Sigmoid colon (tissue), 6 donors: ENCODE measurements at regions not wholly inside any gene's neighbourhood (a gene's known extent, or its start where the extent isn't known, plus 50 kb on each side); places are given as distances from the start of the nearest gene placed in this dataset.
A peak's percentile ranks its signal among the peaks of the same experiment; 100 is the strongest.

Experiments used
- DNase-seq: peaks from one replicate; pipeline ENCODE4 v3.0.0-alpha.2; 2019
- H3K27ac ChIP-seq, 4 donors: fragments of 200-600 bp; sonication (generic); one replicate each; pipeline ENCODE4 v1.5.1; 2016 to 2019; ENCODE audit warnings: mild to moderate bottlenecking in 1 of 4
- H3K27me3 ChIP-seq, 3 donors: fragments of 200-600 bp; sonication (generic); one replicate each; pipeline ENCODE4 v1.5.1; 2019; ENCODE audit warnings: mild to moderate bottlenecking in 1 of 3
- H3K36me3 ChIP-seq, 4 donors: fragments of 200-600 bp; sonication (generic); one replicate each; pipeline ENCODE4 v1.5.1; 2016 to 2019
- H3K4me1 ChIP-seq, 4 donors: fragments of 200-600 bp; sonication (generic); one replicate each; pipeline ENCODE4 v1.5.1; 2017 to 2019
- H3K4me3 ChIP-seq, 4 donors: fragments of 200-600 bp; sonication (generic); one replicate each; pipeline ENCODE4 v1.5.1; 2017 to 2019; ENCODE audit warnings: mild to moderate bottlenecking in 2 of 4, moderate library complexity in 1 of 4
- H3K9me3 ChIP-seq, 4 donors: fragments of 200-600 bp in 3 of 4; sonication (generic) in 3 of 4; one replicate each; pipeline versions ENCODE4 v1.5.1 to v1.6.1; 2013 to 2019
- CTCF ChIP-seq, 4 experiments: fragments of 450-650 bp in 3 of 4; fragments of 200-600 bp in 1 of 4; IDR thresholded peaks; one replicate each; pipeline ENCODE4 v1.5.1; 2016 to 2019; ENCODE audit warnings: antibody characterized with exemption in 4 of 4, mild to moderate bottlenecking in 3 of 4, moderate library complexity in 2 of 4
- EP300 ChIP-seq, 4 donors: sonication (generic); formaldehyde crosslinking; IDR thresholded peaks; one replicate each; pipeline ENCODE4 v1.6.1; 2017; ENCODE audit warnings: antibody characterized with exemption in 4 of 4
- POLR2A ChIP-seq, 2 donors: fragments of 450-650 bp; IDR thresholded peaks; one replicate each; pipeline ENCODE4 v1.6.1; 2016; ENCODE audit warnings: antibody characterized with exemption in 2 of 2, mild to moderate bottlenecking in 2 of 2, moderate library complexity in 2 of 2
- POLR2AphosphoS5 ChIP-seq, 4 donors: sonication (generic); formaldehyde crosslinking; IDR thresholded peaks; one replicate each; pipeline ENCODE4 v1.6.1; 2017; ENCODE audit warnings: antibody characterized with exemption in 4 of 4
- WGBS, 2 donors: extraction: QIAGEN DNeasy Blood & Tissue Kit; methylation state at CpG; one replicate each; pipeline ENCODE4 v1.1.7; 2013; 5-methylcytosine and 5-hydroxymethylcytosine counted together
- intact Hi-C: fragments of 100-400 bp; cut with DNase I; formaldehyde crosslinking; loops from one replicate; pipeline ENCODE4 v1.15.1; 2023
- donor health status: healthy with polysubstance abuse.
- donor health status: healthy.

- Histone ChIP-seq H3K36me3 (no peaks in the 10 kb centered on the region), H3K4me3 (no peak overlapping the region), H3K4me1 (no peaks in the 10 kb centered on the region), H3K9me3 (no peaks in the 10 kb centered on the region), H3K27me3 (no peaks in the 10 kb centered on the region), H3K27ac (no peak overlapping the region)
- WGBS, 2 donors = 86 to 91% methylated on average over 5 of the region's 5 CpGs
- TF ChIP-seq EP300 (IDR thresholded peaks at IDR 0.05) (no peak), POLR2A (IDR thresholded peaks at IDR 0.05) (no peak), CTCF (IDR thresholded peaks at IDR 0.05) (no peak), POLR2AphosphoS5 (IDR thresholded peaks at IDR 0.05) (no peak)
- intact Hi-C loops = no loop called here
- DNase-seq = no peak
These were observed 307.3 kb upstream of the DIO3 start for GRCh38 chr14:101253948-101254347.

GRCh38 chr14:101254805-101255764 lies 306.2 kb upstream of the DIO3 start:
- no peaks in the 10 kb centered on the region for H3K27me3 ChIP-seq
- intact Hi-C loops = no loop called here
- TF ChIP-seq CTCF (IDR thresholded peaks at IDR 0.05) (no peak), POLR2AphosphoS5 (IDR thresholded peaks at IDR 0.05) (peak in 2 of 4 donors; percentile 19 to 55), EP300 (IDR thresholded peaks at IDR 0.05) (no peak), POLR2A (IDR thresholded peaks at IDR 0.05) (no peak)
- 72 to 84% methylated on average over 17 of the region's 17 CpGs for WGBS, 2 donors
- no peaks in the 10 kb centered on the region for H3K4me1 ChIP-seq
- no peak overlapping the region for H3K4me3 ChIP-seq
- H3K27ac ChIP-seq = peak overlapping the region in 1 of 4 donors; percentile 28
- peak; percentile 64 for DNase-seq
- no peaks in the 10 kb centered on the region for H3K36me3 ChIP-seq
- H3K9me3 ChIP-seq = no peaks in the 10 kb centered on the region

- TF ChIP-seq POLR2AphosphoS5 (IDR thresholded peaks at IDR 0.05) (no peak), POLR2A (IDR thresholded peaks at IDR 0.05) (no peak), CTCF (IDR thresholded peaks at IDR 0.05) (no peak), EP300 (IDR thresholded peaks at IDR 0.05) (no peak)
- DNase-seq = no peak
- no peak overlapping the region for H3K4me3 ChIP-seq
- H3K36me3 ChIP-seq = no peaks in the 10 kb centered on the region
- intact Hi-C loops = no loop called here
- H3K27ac ChIP-seq = no peak overlapping the region
- 82 to 86% methylated on average over 8 of the region's 8 CpGs for WGBS, 2 donors
- H3K27me3 ChIP-seq = no peaks in the 10 kb centered on the region
- H3K9me3 ChIP-seq = no peaks in the 10 kb centered on the region
- no peaks in the 10 kb centered on the region for H3K4me1 ChIP-seq
These were observed 305.6 kb upstream of the DIO3 start for GRCh38 chr14:101255765-101256125.

GRCh38 chr14:101256266-101256665 lies 305.0 kb upstream of the DIO3 start:
- H3K27me3 ChIP-seq = no peaks in the 10 kb centered on the region
- no peaks in the 10 kb centered on the region for H3K36me3 ChIP-seq
- H3K9me3 ChIP-seq = no peaks in the 10 kb centered on the region
- TF ChIP-seq CTCF (IDR thresholded peaks at IDR 0.05) (no peak), EP300 (IDR thresholded peaks at IDR 0.05) (no peak), POLR2A (IDR thresholded peaks at IDR 0.05) (no peak), POLR2AphosphoS5 (IDR thresholded peaks at IDR 0.05) (no peak)
- no peak for DNase-seq
- intact Hi-C loops = no loop called here
- H3K4me1 ChIP-seq = no peaks in the 10 kb centered on the region
- 55 to 65% methylated on average over 5 of the region's 5 CpGs for WGBS, 2 donors
- no peak overlapping the region for H3K27ac ChIP-seq
- no peak overlapping the region for H3K4me3 ChIP-seq
